Loucy (cell line): ENCODE measurements at regions not wholly inside any gene's neighbourhood (a gene's known extent, or its start where the extent isn't known, plus 50 kb on each side); places are given as distances from the start of the nearest gene placed in this dataset.

ENCODE experiments used
- CTCF ChIP-seq: fragments of 200-600 bp; sonication (generic); conservative IDR thresholded peaks from 2 replicates; pipeline ENCODE4 v1.5.1; 2014; ENCODE audit warnings: mild to moderate bottlenecking, antibody characterized with exemption, low read length
- EZH2phosphoT487 ChIP-seq: fragments of 200-600 bp; IDR thresholded peaks from 2 replicates; pipeline ENCODE4 v1.6.1; 2018; ENCODE audit warnings: antibody characterized with exemption, mild to moderate bottlenecking, moderate library complexity, borderline replicate concordance

GRCh38 chr12:88958153-88958552 lies 377.9 kb upstream of the KITLG start:
- TF ChIP-seq CTCF (no peak), EZH2phosphoT487 (no peak)
